OCI-LY1 (cell line): ENCODE measurements at regions not wholly inside any gene's neighbourhood (a gene's known extent, or its start where the extent isn't known, plus 50 kb on each side); places are given as distances from the start of the nearest gene placed in this dataset.

Source experiments
- H2AFZ ChIP-seq: fragments of 200-600 bp; sonication (generic), shearing (Covaris generic); 2 replicates; pipeline ENCODE4 v1.6.0; 2014; ENCODE audit warnings: antibody characterized with exemption, mild to moderate bottlenecking, low read length
- H3F3A ChIP-seq: fragments of 200-600 bp; sonication (generic), shearing (Covaris generic); 2 replicates; pipeline ENCODE4 v1.6.0; 2014; ENCODE audit warnings: mild to moderate bottlenecking, antibody characterized with exemption, low read length, moderate library complexity; ENCODE audit not compliant: insufficient read depth
- H3K27ac ChIP-seq: fragments of 200-600 bp; sonication (generic); 2 replicates; pipeline ENCODE4 v1.5.1; 2014; ENCODE audit warnings: low read length, mixed run types, mild to moderate bottlenecking, low read depth; ENCODE audit not compliant: poor library complexity, severe bottlenecking
- H3K27me3 ChIP-seq: fragments of 200-600 bp; sonication (generic); 2 replicates; pipeline ENCODE4 v1.6.0; 2014; ENCODE audit warnings: antibody characterized with exemption, mild to moderate bottlenecking, low read length, moderate library complexity; ENCODE audit not compliant: insufficient read depth
- H3K36me3 ChIP-seq: fragments of 200-600 bp; sonication (generic); 2 replicates; pipeline ENCODE4 v1.6.1; 2014; ENCODE audit warnings: mild to moderate bottlenecking, antibody characterized with exemption, low read length, moderate library complexity, mixed read lengths; ENCODE audit not compliant: insufficient read depth
- H3K4me1 ChIP-seq: fragments of 200-600 bp; sonication (generic); 2 replicates; pipeline ENCODE4 v1.5.1; 2014; ENCODE audit warnings: mild to moderate bottlenecking, low read length, moderate library complexity; ENCODE audit not compliant: insufficient read depth, severe bottlenecking
- H3K4me2 ChIP-seq: fragments of 200-600 bp; sonication (generic), shearing (Covaris generic); 2 replicates; pipeline ENCODE4 v1.6.1; 2014; ENCODE audit warnings: low read length
- H3K4me3 ChIP-seq: fragments of 200-600 bp; sonication (generic); 2 replicates; pipeline ENCODE4 v1.5.1; 2014; ENCODE audit warnings: low read length, low read depth, mild to moderate bottlenecking, mixed read lengths; ENCODE audit not compliant: poor library complexity, severe bottlenecking
- H3K79me2 ChIP-seq: fragments of 200-600 bp; shearing (Covaris generic); 2 replicates; pipeline ENCODE4 v1.6.1; 2016; ENCODE audit warnings: mixed run types, low read length, mixed read lengths; ENCODE audit not compliant: insufficient read depth
- H3K9ac ChIP-seq: fragments of 200-600 bp; sonication (generic), shearing (Covaris generic); 2 replicates; pipeline ENCODE4 v1.6.1; 2014; ENCODE audit warnings: mild to moderate bottlenecking, low read length, mixed read lengths
- H3K9me2 ChIP-seq: fragments of 200-600 bp; sonication (generic), shearing (Covaris generic); 2 replicates; pipeline ENCODE4 v1.6.1; 2014; ENCODE audit warnings: low read depth, mild to moderate bottlenecking, low read length, mixed read lengths
- H3K9me3 ChIP-seq: fragments of 200-600 bp; shearing (Covaris generic); 2 replicates; pipeline ENCODE4 v1.6.1; 2014; ENCODE audit warnings: low read length, mixed read lengths
- H4K20me1 ChIP-seq: fragments of 200-600 bp; sonication (generic), shearing (Covaris generic); 2 replicates; pipeline ENCODE4 v1.6.0; 2016; ENCODE audit warnings: mild to moderate bottlenecking, low read length; ENCODE audit not compliant: insufficient read depth
- CTCF ChIP-seq: fragments of 200-600 bp; sonication (generic), shearing (Covaris generic); IDR thresholded peaks from 2 replicates; pipeline ENCODE4 v1.5.1; 2017; ENCODE audit warnings: mild to moderate bottlenecking, antibody characterized with exemption, low read length, moderate library complexity, mixed read lengths
- EZH2 ChIP-seq: fragments of 200-600 bp; sonication (generic), shearing (Covaris generic); IDR thresholded peaks from 2 replicates; pipeline ENCODE4 v1.8.0; 2017; ENCODE audit warnings: borderline replicate concordance, mixed run types, mild to moderate bottlenecking, antibody characterized with exemption, low read length, moderate library complexity, mixed read lengths

DNA sequence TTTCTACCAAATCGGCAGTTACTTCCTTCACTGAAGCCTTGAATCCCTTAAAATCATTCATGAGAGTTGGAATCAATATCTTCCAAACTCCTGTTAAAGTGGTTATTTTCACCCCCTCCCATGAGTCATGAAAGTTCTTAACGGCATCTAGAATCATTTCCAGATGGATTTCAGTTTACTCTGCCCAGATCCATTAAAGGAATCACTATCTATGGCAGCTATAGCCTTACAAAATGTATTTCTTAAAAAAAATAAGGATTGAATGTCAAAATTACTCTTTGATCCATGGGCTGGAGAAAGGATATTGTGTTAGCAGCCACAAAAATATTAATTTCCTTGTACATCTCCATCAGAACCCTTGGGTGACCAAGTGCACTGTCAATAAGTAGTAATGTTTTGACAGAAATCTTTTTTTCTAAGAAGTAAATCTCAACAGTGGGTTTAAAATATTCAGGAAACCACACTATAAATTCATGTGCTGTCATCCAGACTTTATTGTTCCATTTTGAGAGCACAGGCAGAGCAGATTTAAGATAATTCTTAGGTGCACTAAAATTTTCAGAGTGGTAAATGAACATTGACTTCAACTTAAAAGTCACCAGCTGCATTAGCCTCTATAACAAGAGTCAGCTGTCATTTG lies 767.7 kb downstream of the DTWD2 start:
- Histone ChIP-seq H3K9me2 (no peaks in the 10 kb centered on the region), H3K27me3 (no peaks in the 10 kb centered on the region), H3K9ac (no peak overlapping the region), H2AFZ (no peak overlapping the region), H4K20me1 (no peaks in the 10 kb centered on the region), H3K4me1 (no peaks in the 10 kb centered on the region), H3K4me2 (no peak overlapping the region), H3K4me3 (no peak overlapping the region), H3K79me2 (no peaks in the 10 kb centered on the region), H3K27ac (no peak overlapping the region), H3K9me3 (no peaks in the 10 kb centered on the region), H3K36me3 (no peaks in the 10 kb centered on the region), H3F3A (no peaks in the 10 kb centered on the region)
- no peak for TF ChIP-seq EZH2
- TF ChIP-seq CTCF, result no peak

DNA sequence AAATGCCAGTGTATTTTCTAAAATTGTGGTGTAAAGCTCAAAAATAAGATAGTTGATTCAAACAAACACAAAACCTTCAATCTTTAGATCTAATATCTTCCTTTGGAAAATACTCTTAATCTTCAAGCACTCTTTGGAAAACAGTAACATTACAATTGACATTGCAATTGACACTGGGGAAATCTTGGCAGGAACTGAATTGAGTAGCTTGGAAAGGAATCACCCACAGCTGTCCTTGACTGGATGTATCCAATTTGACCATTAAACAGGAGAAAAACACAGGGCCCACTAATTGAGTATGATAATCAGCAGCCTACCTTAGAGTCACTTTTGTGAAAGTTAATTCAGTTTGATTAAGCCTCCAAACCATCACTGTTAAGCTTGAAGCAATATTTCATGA lies 776.7 kb downstream of the DTWD2 start:
- Histone ChIP-seq H3K27ac (no peak overlapping the region), H3K4me3 (no peak overlapping the region), H3K9me2 (no peaks in the 10 kb centered on the region), H4K20me1 (no peaks in the 10 kb centered on the region), H3K79me2 (no peaks in the 10 kb centered on the region), H2AFZ (no peak overlapping the region), H3K4me2 (no peak overlapping the region), H3K36me3 (no peaks in the 10 kb centered on the region), H3K9ac (no peak overlapping the region), H3F3A (no peaks in the 10 kb centered on the region), H3K9me3 (no peaks in the 10 kb centered on the region), H3K27me3 (no peaks in the 10 kb centered on the region), H3K4me1 (no peaks in the 10 kb centered on the region)
- TF ChIP-seq CTCF (no peak), EZH2 (no peak)

GRCh38 chr5:118208031-118208453 lies 780.3 kb downstream of the DTWD2 start:
- Histone ChIP-seq H3K36me3 (no peaks in the 10 kb centered on the region), H3K79me2 (no peaks in the 10 kb centered on the region), H4K20me1 (no peaks in the 10 kb centered on the region), H3K4me3 (no peak overlapping the region), H3K4me1 (no peaks in the 10 kb centered on the region), H3K4me2 (no peak overlapping the region), H3K27ac (no peak overlapping the region), H3K9me2 (no peaks in the 10 kb centered on the region), H3K9ac (no peak overlapping the region), H3K27me3 (no peaks in the 10 kb centered on the region), H2AFZ (no peak overlapping the region), H3K9me3 (no peaks in the 10 kb centered on the region), H3F3A (no peaks in the 10 kb centered on the region)
- TF ChIP-seq EZH2, result no peak
- TF ChIP-seq CTCF, result no peak
